ENCODE measurements at regions not wholly inside any gene's neighbourhood (a gene's known extent, or its start where the extent isn't known, plus 50 kb on each side); places are given as distances from the start of the nearest gene placed in this dataset.

DNA sequence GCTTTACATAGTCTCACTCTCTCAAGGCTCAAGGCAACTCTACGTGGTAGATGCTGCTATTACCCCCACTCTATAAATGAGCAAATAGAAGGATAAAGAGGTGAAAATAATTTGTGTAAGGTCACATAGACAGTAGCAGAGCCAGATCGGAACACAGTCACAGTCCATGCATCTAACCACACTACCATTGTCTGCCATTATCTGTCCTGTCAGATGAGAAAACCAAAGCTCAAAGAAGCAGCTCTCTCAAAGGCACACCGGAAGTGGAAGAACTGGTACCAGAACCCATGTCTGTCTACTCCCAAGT is 134.4 kb upstream of the NUDT4 start:
- Histone ChIP-seq H3K4me3 (no peak overlapping the region), H3K9me3 (ENCODE audit: low read depth) (no peaks in the 10 kb centered on the region), H2AFZ (no peak overlapping the region), H3K9me2 (replicated peaks; ENCODE audit: insufficient read depth) (no peaks in the 10 kb centered on the region), H3K27me3 (no peaks in the 10 kb centered on the region), H3K36me3 (replicated peaks; ENCODE audit: insufficient read depth, low read depth) (no peaks in the 10 kb centered on the region), H3K4me2 (no peak overlapping the region), H3K4me1 (ENCODE audit: insufficient read depth) (peaks cover 12% of the 10 kb centered on the region), H3K79me2 (no peaks in the 10 kb centered on the region), H3K27ac (peak overlapping the region; percentile 18), H4K20me1 (ENCODE audit: insufficient read depth, poor library complexity, severe bottlenecking) (no peaks in the 10 kb centered on the region)
- 71% methylated on average over 3 of the region's 3 CpGs for WGBS (ENCODE audit: low lambda C conversion rate, missing lambda C conversion rate)
- no peak for DNase-seq (ENCODE audit: low spot score)
- no peak for TF ChIP-seq EZH2phosphoT487 (IDR thresholded peaks at IDR 0.05; ENCODE audit: low read depth, severe bottlenecking, unreplicated experiment)
- no peak for TF ChIP-seq EZH2 (IDR thresholded peaks at IDR 0.05; ENCODE audit: borderline replicate concordance)
- TF ChIP-seq, protein P1, sequence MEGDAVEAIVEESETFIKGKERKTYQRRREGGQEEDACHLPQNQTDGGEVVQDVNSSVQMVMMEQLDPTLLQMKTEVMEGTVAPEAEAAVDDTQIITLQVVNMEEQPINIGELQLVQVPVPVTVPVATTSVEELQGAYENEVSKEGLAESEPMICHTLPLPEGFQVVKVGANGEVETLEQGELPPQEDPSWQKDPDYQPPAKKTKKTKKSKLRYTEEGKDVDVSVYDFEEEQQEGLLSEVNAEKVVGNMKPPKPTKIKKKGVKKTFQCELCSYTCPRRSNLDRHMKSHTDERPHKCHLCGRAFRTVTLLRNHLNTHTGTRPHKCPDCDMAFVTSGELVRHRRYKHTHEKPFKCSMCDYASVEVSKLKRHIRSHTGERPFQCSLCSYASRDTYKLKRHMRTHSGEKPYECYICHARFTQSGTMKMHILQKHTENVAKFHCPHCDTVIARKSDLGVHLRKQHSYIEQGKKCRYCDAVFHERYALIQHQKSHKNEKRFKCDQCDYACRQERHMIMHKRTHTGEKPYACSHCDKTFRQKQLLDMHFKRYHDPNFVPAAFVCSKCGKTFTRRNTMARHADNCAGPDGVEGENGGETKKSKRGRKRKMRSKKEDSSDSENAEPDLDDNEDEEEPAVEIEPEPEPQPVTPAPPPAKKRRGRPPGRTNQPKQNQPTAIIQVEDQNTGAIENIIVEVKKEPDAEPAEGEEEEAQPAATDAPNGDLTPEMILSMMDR (IDR thresholded peaks at IDR 0.05; ENCODE audit: poor library complexity), result no peak

DNA sequence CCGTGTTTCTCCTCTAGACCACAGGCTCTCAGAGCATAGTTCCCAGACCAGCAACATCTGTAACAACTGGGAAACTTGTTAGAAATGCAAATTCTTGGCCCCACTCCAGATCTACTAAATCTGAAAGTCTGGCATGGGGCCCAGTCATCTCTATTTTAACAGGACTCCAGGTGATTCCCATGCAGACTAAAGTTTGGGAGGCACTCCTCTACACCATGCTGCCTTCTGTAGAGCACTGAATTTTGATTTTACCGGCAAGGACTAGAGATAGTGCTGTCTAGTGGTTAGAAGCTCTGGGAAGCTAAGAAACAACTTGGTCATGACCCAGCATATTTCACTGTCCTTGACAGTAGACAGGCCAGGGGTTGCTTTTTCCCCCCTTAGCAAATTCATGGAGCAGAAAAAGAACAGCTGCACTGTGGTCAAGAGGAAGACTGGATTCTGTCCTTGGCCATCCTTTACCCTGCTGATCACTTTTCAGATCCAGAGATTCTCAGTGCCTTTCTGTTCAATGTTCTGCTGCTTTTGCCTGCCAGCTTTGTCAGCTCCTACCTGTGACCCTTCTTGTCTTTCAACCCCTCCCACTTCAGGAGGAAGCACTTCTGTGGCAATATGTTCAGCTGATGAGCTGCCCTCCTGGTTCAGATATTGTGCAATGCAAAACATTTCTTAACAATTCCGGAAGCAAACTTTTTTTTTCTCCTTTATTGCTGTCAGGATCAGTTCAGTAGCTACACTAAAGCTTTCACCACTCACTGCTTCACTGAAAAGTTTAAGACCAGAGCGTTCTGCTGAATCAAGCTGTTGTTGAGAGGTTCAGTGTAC is 133.8 kb upstream of the NUDT4 start:
- Histone ChIP-seq H3K4me3 (no peak overlapping the region), H3K9me3 (ENCODE audit: low read depth) (no peaks in the 10 kb centered on the region), H3K27ac (peak overlapping the region; percentile 39), H3K36me3 (replicated peaks; ENCODE audit: insufficient read depth, low read depth) (no peaks in the 10 kb centered on the region), H3K4me2 (peak overlapping the region; percentile 32), H3K4me1 (ENCODE audit: insufficient read depth) (peaks cover 12% of the 10 kb centered on the region), H3K9me2 (replicated peaks; ENCODE audit: insufficient read depth) (no peaks in the 10 kb centered on the region), H4K20me1 (ENCODE audit: insufficient read depth, poor library complexity, severe bottlenecking) (no peaks in the 10 kb centered on the region), H3K27me3 (no peaks in the 10 kb centered on the region), H3K79me2 (no peaks in the 10 kb centered on the region), H2AFZ (no peak overlapping the region)
- TF ChIP-seq EZH2phosphoT487 (IDR thresholded peaks at IDR 0.05; ENCODE audit: low read depth, severe bottlenecking, unreplicated experiment), result peak; percentile 93
- no peak for TF ChIP-seq EZH2 (IDR thresholded peaks at IDR 0.05; ENCODE audit: borderline replicate concordance)
- TF ChIP-seq, protein P1 (IDR thresholded peaks at IDR 0.05; ENCODE audit: poor library complexity), result no peak
- peak; percentile 81 for DNase-seq (ENCODE audit: low spot score)
- WGBS (ENCODE audit: low lambda C conversion rate, missing lambda C conversion rate), result 36% methylated on average over 4 of the region's 4 CpGs

DNA sequence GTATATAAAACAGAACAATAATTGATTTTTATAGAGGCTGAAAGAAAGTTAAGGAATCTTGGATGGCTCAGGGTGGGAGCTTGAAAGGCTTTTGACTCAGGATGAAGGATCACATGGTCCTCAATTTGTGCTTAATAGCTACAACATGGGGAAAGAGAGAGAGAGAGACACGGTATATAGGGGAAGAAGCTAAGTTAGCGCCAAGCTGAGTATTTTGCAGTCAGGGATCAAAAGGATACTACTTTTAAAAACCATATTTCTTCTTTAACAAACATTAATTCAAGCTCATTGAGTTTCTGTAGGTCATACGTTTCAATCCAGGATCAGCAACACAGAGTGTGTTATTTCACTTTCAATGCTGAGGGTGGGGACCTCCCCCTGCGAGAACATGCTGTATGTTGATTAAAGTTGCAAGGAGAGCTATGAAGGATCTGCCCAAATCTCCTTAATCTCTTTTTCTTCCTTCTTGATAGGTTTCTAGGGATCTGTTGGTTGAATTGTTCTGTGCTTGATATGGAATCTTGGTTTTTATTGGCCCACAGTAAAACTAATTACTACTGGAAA is 133.1 kb upstream of the NUDT4 start:
- WGBS (ENCODE audit: low lambda C conversion rate, missing lambda C conversion rate), result 86% methylated on average over 4 of the region's 4 CpGs
- TF ChIP-seq, protein P1 (IDR thresholded peaks at IDR 0.05; ENCODE audit: poor library complexity), result no peak
- TF ChIP-seq EZH2phosphoT487 (IDR thresholded peaks at IDR 0.05; ENCODE audit: low read depth, severe bottlenecking, unreplicated experiment), result no peak
- no peak for TF ChIP-seq EZH2 (IDR thresholded peaks at IDR 0.05; ENCODE audit: borderline replicate concordance)
- Histone ChIP-seq H3K36me3 (replicated peaks; ENCODE audit: insufficient read depth, low read depth) (no peaks in the 10 kb centered on the region), H2AFZ (no peak overlapping the region), H3K4me3 (no peak overlapping the region), H3K9me3 (ENCODE audit: low read depth) (no peaks in the 10 kb centered on the region), H4K20me1 (ENCODE audit: insufficient read depth, poor library complexity, severe bottlenecking) (no peaks in the 10 kb centered on the region), H3K79me2 (no peaks in the 10 kb centered on the region), H3K27me3 (no peaks in the 10 kb centered on the region), H3K9me2 (replicated peaks; ENCODE audit: insufficient read depth) (no peaks in the 10 kb centered on the region), H3K4me2 (peak overlapping the region; percentile 32), H3K27ac (peak overlapping the region; percentile 39), H3K4me1 (ENCODE audit: insufficient read depth) (peaks cover 12% of the 10 kb centered on the region)
- no peak for DNase-seq (ENCODE audit: low spot score)
